GM21786 (cell line): ENCODE measurements at regions not wholly inside any gene's neighbourhood (a gene's known extent, or its start where the extent isn't known, plus 50 kb on each side); places are given as distances from the start of the nearest gene placed in this dataset.
"Not testable (repeated sequence)": the region's sequence is repeated elsewhere in the genome, so short reads cannot be mapped to it uniquely, and the experiment has no call there.

Experiments
- ATAC-seq: cut with Tn5 transposase; IDR thresholded peaks from one replicate; pipeline ENCODE4 v1.9.1; 2021; ENCODE audit not compliant: unreplicated experiment

GRCh38 chr14:84421621-84422020 is 1108.3 kb upstream of the FLRT2 start:
- no peak for ATAC-seq

- no peak for ATAC-seq
Measured at GRCh38 chr14:84425968-84426367, 1104.0 kb upstream of the FLRT2 start.

GRCh38 chr14:84432676-84433075 is 1097.3 kb upstream of the FLRT2 start:
- ATAC-seq, result no peak

- ATAC-seq, result no peak
Measured at GRCh38 chr14:84433961-84434360, 1096.0 kb upstream of the FLRT2 start.

GRCh38 chr14:84435820-84436324 is 1094.1 kb upstream of the FLRT2 start:
- no peak for ATAC-seq

- ATAC-seq, result no peak
Measured at GRCh38 chr14:84436528-84436927, 1093.4 kb upstream of the FLRT2 start.

GRCh38 chr14:84442521-84442920 is 1087.4 kb upstream of the FLRT2 start:
- ATAC-seq, result no peak

- ATAC-seq, result no peak
Measured at GRCh38 chr14:84445486-84445885, 1084.5 kb upstream of the FLRT2 start.

- no peak for ATAC-seq
Measured at GRCh38 chr14:84446250-84446649, 1083.7 kb upstream of the FLRT2 start.

- ATAC-seq, result no peak
Measured at GRCh38 chr14:84453307-84453950, 1076.5 kb upstream of the FLRT2 start.

- no peak for ATAC-seq
Measured at GRCh38 chr14:84454114-84454513, 1075.8 kb upstream of the FLRT2 start.

GRCh38 chr14:84456946-84457345 is 1073.0 kb upstream of the FLRT2 start:
- no peak for ATAC-seq

GRCh38 chr14:84458881-84459280 is 1071.1 kb upstream of the FLRT2 start:
- no peak for ATAC-seq

GRCh38 chr14:84465880-84466279 is 1064.1 kb upstream of the FLRT2 start:
- ATAC-seq, result no peak

GRCh38 chr14:84468153-84468552 is 1061.8 kb upstream of the FLRT2 start:
- ATAC-seq, result no peak

GRCh38 chr14:84477996-84478395 is 1051.9 kb upstream of the FLRT2 start:
- ATAC-seq, result no peak

- ATAC-seq, result no peak
Measured at GRCh38 chr14:84482256-84483071, 1047.5 kb upstream of the FLRT2 start.

GRCh38 chr14:84483072-84483420 is 1046.9 kb upstream of the FLRT2 start:
- no peak for ATAC-seq

GRCh38 chr14:84484243-84484642 is 1045.7 kb upstream of the FLRT2 start:
- ATAC-seq, result not testable (repeated sequence)

GRCh38 chr14:84485036-84485435 is 1044.9 kb upstream of the FLRT2 start:
- no peak for ATAC-seq

GRCh38 chr14:84490081-84490480 is 1039.9 kb upstream of the FLRT2 start:
- no peak for ATAC-seq

GRCh38 chr14:84492685-84493084 is 1037.3 kb upstream of the FLRT2 start:
- no peak for ATAC-seq
